K562 (cell line): ENCODE measurements at regions not wholly inside any gene's neighbourhood (a gene's known extent, or its start where the extent isn't known, plus 50 kb on each side); places are given as distances from the start of the nearest gene placed in this dataset.

Experiments used
- ATAC-seq: fragments of 200-7000 bp; cut with Tn5 transposase; 3 replicates; pipeline ENCODE4 v1.9.1; 2020; ENCODE audit warnings: moderate library complexity
- BruUV-seq: library from RNA; stranded (reverse); fragments of 400-500 nt; replicated peaks from 2 replicates; lab custom pipeline; 2021; lab: Mats Ljungman, UMichigan
- CTCF ChIA-PET: fragments of 300-600 bp; formaldehyde crosslinking; extraction: SDS; loops from one replicate; lab custom pipeline; 2021; ENCODE audit warnings: low intra/inter-chr PET ratio; lab: Yijun Ruan, JAX
- POLR2A ChIA-PET: fragments of 300-600, 350-650 bp; sonication (Branson Sonifier 250); formaldehyde crosslinking; extraction: SDS; loops from one replicate; lab custom pipeline; 2021; ENCODE audit warnings: antibody characterized with exemption, inconsistent platforms; lab: Yijun Ruan, JAX
- DNase-seq, 4 experiments: peaks; one replicate each; pipeline versions ENCODE4 v3.0.0 to v3.0.0-alpha.2; 2011 to 2018; ENCODE audit warnings: low spot score in 3 of 4, mixed read lengths in 3 of 4; ENCODE audit errors: extremely low read depth in 1 of 4
- FAIRE-seq: peaks from 2 replicates; lab custom pipeline; 2011; peaks lifted over from hg19 to GRCh38; lab: Jason Lieb, UNC
- H2AFZ ChIP-seq: 2 replicates; pipeline ENCODE4 v1.6.0; 2011; ENCODE audit warnings: low read depth, low read length, control low read depth, inconsistent platforms
- H3K27ac ChIP-seq: fragments of 200-600 bp; 3 replicates; pipeline ENCODE4 v1.8.0; 2011; ENCODE audit warnings: low read depth, mild to moderate bottlenecking, control low read depth, inconsistent platforms, low read length, moderate library complexity, mixed read lengths; ENCODE audit errors: extremely low read depth
- H3K27me3 ChIP-seq, 2 experiments: fragments of 300-600 bp in 1 of 2; 2 replicates in 1 of 2; 3 replicates in 1 of 2; pipeline versions ENCODE4 v1.6.0 to v1.8.0; 2011; ENCODE audit warnings: inconsistent platforms in 2 of 2, low read length in 2 of 2, mild to moderate bottlenecking in 1 of 2, mixed read lengths in 1 of 2, moderate library complexity in 1 of 2; ENCODE audit not compliant: control insufficient read depth in 2 of 2, insufficient read depth in 2 of 2
- H3K36me3 ChIP-seq: fragments of 300-600 bp; 3 replicates; pipeline ENCODE4 v1.8.0; 2011; ENCODE audit warnings: mild to moderate bottlenecking, low read length, inconsistent platforms; ENCODE audit not compliant: control insufficient read depth, insufficient read depth
- H3K4me1 ChIP-seq, 2 experiments: fragments of 200-600 bp in 1 of 2; replicated peaks in 1 of 2; 2 replicates in 1 of 2; 3 replicates in 1 of 2; pipeline versions ENCODE4 v1.5.1 to v1.8.0; 2011; ENCODE audit warnings: inconsistent platforms in 2 of 2, low read length in 2 of 2, mild to moderate bottlenecking in 1 of 2, mixed read lengths in 1 of 2, moderate library complexity in 1 of 2; ENCODE audit not compliant: control insufficient read depth in 2 of 2, insufficient read depth in 2 of 2
- H3K4me2 ChIP-seq: 2 replicates; pipeline ENCODE4 v1.6.1; 2011; ENCODE audit warnings: low read length, control low read depth, inconsistent platforms, mixed read lengths; ENCODE audit not compliant: insufficient read depth
- H3K4me3 ChIP-seq: fragments of 200-600 bp; sonication (generic), shearing (Covaris generic); 2 replicates; pipeline ENCODE4 v1.5.1; 2016; ENCODE audit warnings: control low read depth, inconsistent platforms
- H3K79me2 ChIP-seq: fragments of 200-600 bp; 3 replicates; pipeline ENCODE4 v1.8.0; 2011; ENCODE audit warnings: low read length, inconsistent platforms; ENCODE audit not compliant: control insufficient read depth, insufficient read depth
- H3K9ac ChIP-seq, 2 experiments: 2 replicates each; pipeline versions ENCODE4 v1.6.0 to v1.6.1; 2011; ENCODE audit warnings: low read depth in 2 of 2, low read length in 2 of 2, control low read depth in 1 of 2, inconsistent platforms in 1 of 2, mild to moderate bottlenecking in 1 of 2, mixed read lengths in 1 of 2; ENCODE audit not compliant: insufficient read depth in 1 of 2
- H3K9me1 ChIP-seq: one replicate; pipeline ENCODE4 v1.6.0; 2011; ENCODE audit warnings: inconsistent platforms, mild to moderate bottlenecking, low read length, moderate library complexity; ENCODE audit not compliant: control insufficient read depth, insufficient read depth
- H3K9me3 ChIP-seq: replicated peaks from 2 replicates; pipeline ENCODE4 v1.5.1; 2011; ENCODE audit warnings: low read depth, low read length, inconsistent platforms; ENCODE audit not compliant: control insufficient read depth, insufficient read depth
- H4K20me1 ChIP-seq: replicated peaks from 2 replicates; pipeline ENCODE4 v1.6.1; 2011; ENCODE audit warnings: low read length, inconsistent platforms, mixed read lengths; ENCODE audit not compliant: control insufficient read depth, insufficient read depth
- CC2D1A ChIP-seq: fragments of 450-650 bp; IDR thresholded peaks from 2 replicates; pipeline ENCODE4 v1.6.1; 2017; ENCODE audit warnings: mild to moderate bottlenecking
- KDM1A ChIP-seq, 2 experiments: fragments of 450-650 bp; IDR thresholded peaks; 2 replicates each; pipeline ENCODE4 v1.6.1; 2016; ENCODE audit warnings: mild to moderate bottlenecking in 2 of 2
- NCOA6 ChIP-seq: fragments of 450-650 bp; IDR thresholded peaks from 2 replicates; pipeline ENCODE4 v1.6.1; 2017; ENCODE audit warnings: mild to moderate bottlenecking
- TEAD2 ChIP-seq: fragments of 450-650 bp; IDR thresholded peaks from 2 replicates; pipeline ENCODE4 v1.6.1; 2016; ENCODE audit warnings: missing genetic modification characterization, control low read depth, missing compliant biosample characterization
- U2AF1 ChIP-seq: fragments of 200-400 bp; formaldehyde crosslinking; optimal IDR thresholded peaks from 2 replicates; pipeline ENCODE3; 2017; ENCODE audit warnings: mild to moderate bottlenecking, low read depth, low read length, moderate library complexity
- ZFP30 ChIP-seq: fragments of 250-450 bp; sonication (Bioruptor Pico); IDR thresholded peaks from 2 replicates; pipeline ENCODE4 v1.8.0; 2022; ENCODE audit warnings: moderate library complexity, mild to moderate bottlenecking, inconsistent platforms, borderline replicate concordance
- ZNF24 ChIP-seq: fragments of 450-650 bp; IDR thresholded peaks from 2 replicates; pipeline ENCODE4 v1.6.1; 2016
- ZNF280B ChIP-seq: fragments of 250-450 bp; sonication (Bioruptor Pico); IDR thresholded peaks from 2 replicates; pipeline ENCODE4 v1.5.1; 2021; ENCODE audit warnings: mild to moderate bottlenecking
- ZNF609 ChIP-seq: sonication (generic); formaldehyde crosslinking; IDR thresholded peaks from 2 replicates; pipeline ENCODE4 v1.8.1; 2023; ENCODE audit warnings: missing genetic modification reagents, mild to moderate bottlenecking, borderline replicate concordance
- ZNF639 ChIP-seq, 2 experiments: fragments of 200-800 bp in 1 of 2; sonication (Bioruptor generic) in 1 of 2; sonication (generic) in 1 of 2; formaldehyde crosslinking in 1 of 2; IDR thresholded peaks in 1 of 2; conservative IDR thresholded peaks in 1 of 2; 2 replicates each; pipeline versions ENCODE4 v1.5.0 to v1.6.1; 2016 to 2020; ENCODE audit warnings: missing compliant biosample characterization in 1 of 2, missing genetic modification characterization in 1 of 2, missing genetic modification reagents in 1 of 2
- WGBS: fragments of 100-300 bp; shearing (Covaris generic); methylation state at CpG from one replicate; pipeline ENCODE4 v1.1.6; 2016; ENCODE audit warnings: low coverage, mixed read lengths; ENCODE audit not compliant: insufficient coverage; ENCODE audit errors: missing lambda C conversion rate; 5-methylcytosine and 5-hydroxymethylcytosine counted together
- in situ Hi-C: fragments of 300-500 bp; cut with MboI; formaldehyde crosslinking; loops from 4 replicates; pipeline ENCODE4 v1.15.0; 2018; ENCODE audit warnings: inconsistent platforms, mixed read lengths
- intact Hi-C: fragments of 100-400 bp; cut with micrococcal nuclease; formaldehyde crosslinking; loops from 2 replicates; pipeline ENCODE4 v1.14.2; 2022

- in situ Hi-C loops, result no loop called here
- intact Hi-C loops, result loop anchor here (2.0 kb wide), 1 partner anchor 16 kb away; no protein-coding TSS in a partner anchor
- Histone ChIP-seq H3K9ac (no peak overlapping the region), H3K9me3 (peaks cover 5% of the 10 kb centered on the region; the same call in 1 of the 2 replicates), H3K27ac (no peak overlapping the region), H3K4me3 (no peak overlapping the region), H3K4me2 (no peak overlapping the region), H3K79me2 (no peaks in the 10 kb centered on the region), H3K36me3 (no peaks in the 10 kb centered on the region), H3K27me3 (no peaks in the 10 kb centered on the region), H3K4me1 (peaks cover 7 to 10% of the 10 kb centered on the region in 2 experiments; a peak in 4 of 5 replicates), H3K9me1 (no peaks in the 10 kb centered on the region), H2AFZ (no peak overlapping the region), H4K20me1 (no peaks in the 10 kb centered on the region)
- FAIRE-seq (peak; percentile 89), ATAC-seq (peak; percentile 96), DNase-seq (peak in 2 of 4 experiments; percentile 61 to 87)
- 13% methylated on average over 2 of the region's 2 CpGs for WGBS
- BruUV-seq, result no TSS peak
- ChIA-PET POLR2A (interaction anchor here (0.8 to 1.3 kb wide), 3 partner anchors 11 to 24 kb away, joined by 3 to 5 read pairs (median 3); no protein-coding TSS in a partner anchor), CTCF (interaction anchor here (1.2 kb wide), 1 partner anchor 24 kb away, joined by 3 read pairs; no protein-coding TSS in a partner anchor)
- TF ChIP-seq ZNF280B (CRISPR knock-in tag) (no peak), U2AF1 (no peak), TEAD2 (tag) (no peak), KDM1A (IDR thresholded peaks at IDR 0.05) (peak; percentile 81 to 83), NCOA6 (no peak), ZNF639 (CRISPR knock-in tag; conservative IDR thresholded peaks at IDR 0.05 in 1 of 2, IDR thresholded peaks at IDR 0.05 in 1 of 2) (peak in 1 of 2 experiments; percentile 73; a peak in 1 of 4 replicates), ZNF24 (no peak), ZFP30 (CRISPR knock-in tag) (no peak), CC2D1A (peak; percentile 40; the same call in 1 of the 2 replicates), ZNF609 (no peak)
Measured at GRCh38 chr2:111642586-111643327, 241.2 kb downstream of the ANAPC1 start.
